GM12878 (cell line): ENCODE measurements at regions not wholly inside any gene's neighbourhood (a gene's known extent, or its start where the extent isn't known, plus 50 kb on each side); places are given as distances from the start of the nearest gene placed in this dataset.

Experiments
- ATAC-seq: fragments of 200-7000 bp; cut with Tn5 transposase; 3 replicates; pipeline ENCODE4 v1.9.1; 2020; ENCODE audit warnings: mild to moderate bottlenecking, moderate library complexity
- BruUV-seq: library from RNA; stranded (reverse); fragments of 400-500 nt; replicated peaks from 2 replicates; lab custom pipeline; 2021; lab: Mats Ljungman, UMichigan
- CTCF ChIA-PET: fragments of 300-600 bp; sonication (Branson Sonifier 250); formaldehyde crosslinking; extraction: SDS; loops from one replicate; lab custom pipeline; 2021; ENCODE audit warnings: inconsistent platforms; lab: Yijun Ruan, JAX
- POLR2A ChIA-PET: fragments of 350-600 bp; formaldehyde crosslinking; extraction: SDS; loops from one replicate; lab custom pipeline; 2021; ENCODE audit warnings: inconsistent platforms; lab: Charles Lee
- RAD21 ChIA-PET: fragments of 300-600 bp; sonication (Branson Sonifier 250); formaldehyde crosslinking; loops from one replicate; lab custom pipeline; 2023; ENCODE audit warnings: antibody characterized with exemption; ENCODE audit not compliant: unreplicated experiment; lab: Charles Lee
- SMC1A ChIA-PET: fragments of 300-600 bp; sonication (Branson Sonifier 250); formaldehyde crosslinking; loops from one replicate; lab custom pipeline; 2023; ENCODE audit not compliant: unreplicated experiment, uncharacterized antibody; lab: Charles Lee
- DNase-seq: peaks from one replicate; pipeline ENCODE4 v3.0.0-alpha.2; 2011; ENCODE audit warnings: low read depth, low spot score
- FAIRE-seq: peaks from 3 replicates; lab custom pipeline; 2011; peaks lifted over from hg19 to GRCh38; lab: Jason Lieb, UNC
- H2AFZ ChIP-seq: 2 replicates; pipeline ENCODE4 v1.6.0; 2011; ENCODE audit warnings: low read depth, low read length, control low read depth; ENCODE audit not compliant: control insufficient read depth
- H3K27ac ChIP-seq: 2 replicates; pipeline ENCODE4 v1.5.1; 2011; ENCODE audit warnings: control low read depth; ENCODE audit not compliant: control insufficient read depth, insufficient read depth
- H3K27me3 ChIP-seq, 2 experiments: replicated peaks in 1 of 2; 2 replicates each; pipeline versions ENCODE4 v1.6.0 to v1.6.1; 2011; ENCODE audit warnings: low read length in 1 of 2; ENCODE audit not compliant: control insufficient read depth in 2 of 2, insufficient read depth in 2 of 2
- H3K36me3 ChIP-seq, 2 experiments: 2 replicates each; pipeline ENCODE4 v1.5.1; 2011; ENCODE audit warnings: low read length in 1 of 2; ENCODE audit not compliant: control insufficient read depth in 2 of 2, insufficient read depth in 2 of 2
- H3K4me1 ChIP-seq: 2 replicates; pipeline ENCODE4 v1.6.1; 2011; ENCODE audit warnings: mild to moderate bottlenecking, low read length, moderate library complexity, mixed read lengths; ENCODE audit not compliant: control insufficient read depth, insufficient read depth
- H3K4me2 ChIP-seq: 2 replicates; pipeline ENCODE4 v1.6.0; 2011; ENCODE audit warnings: control low read depth; ENCODE audit not compliant: control insufficient read depth, insufficient read depth
- H3K4me3 ChIP-seq: fragments of 200-600 bp; sonication (generic); 2 replicates; pipeline ENCODE4 v1.5.1; 2016
- H3K79me2 ChIP-seq: 2 replicates; pipeline ENCODE4 v1.6.0; 2011; ENCODE audit warnings: low read length; ENCODE audit not compliant: control insufficient read depth, insufficient read depth
- H3K9ac ChIP-seq: 2 replicates; pipeline ENCODE4 v1.8.0; 2011; ENCODE audit warnings: low read length, control low read depth, mixed read lengths; ENCODE audit not compliant: control insufficient read depth, insufficient read depth
- H3K9me3 ChIP-seq: replicated peaks from 3 replicates; pipeline ENCODE4 v1.5.1; 2011; ENCODE audit warnings: mild to moderate bottlenecking, low read length; ENCODE audit not compliant: control insufficient read depth, insufficient read depth
- H4K20me1 ChIP-seq: 2 replicates; pipeline ENCODE4 v1.6.0; 2011; ENCODE audit not compliant: control insufficient read depth, insufficient read depth
- ATF7 ChIP-seq: fragments of 450-650 bp; IDR thresholded peaks from 2 replicates; pipeline ENCODE4 v1.6.1; 2016; ENCODE audit warnings: low read depth, mild to moderate bottlenecking
- EED ChIP-seq: sonication (generic); IDR thresholded peaks from 2 replicates; pipeline ENCODE4 v1.6.1; 2016; ENCODE audit warnings: antibody characterized with exemption, low read depth
- IKZF2 ChIP-seq, 2 experiments: fragments of 450-650 bp; IDR thresholded peaks; 2 replicates each; pipeline ENCODE4 v1.6.1; 2017; ENCODE audit warnings: mild to moderate bottlenecking in 2 of 2, moderate library complexity in 2 of 2
- MTA2 ChIP-seq: fragments of 450-650 bp; IDR thresholded peaks from 2 replicates; pipeline ENCODE4 v1.6.1; 2016; ENCODE audit warnings: low read depth, mild to moderate bottlenecking, moderate library complexity
- NFIC ChIP-seq: IDR thresholded peaks from 2 replicates; pipeline ENCODE4 v1.6.1; 2012; ENCODE audit warnings: low read depth, mild to moderate bottlenecking, inconsistent platforms, low read length, moderate library complexity
- RAD21 ChIP-seq: IDR thresholded peaks from 2 replicates; pipeline ENCODE4 v1.6.1; 2011; ENCODE audit warnings: mild to moderate bottlenecking, low read depth, low read length, moderate library complexity; ENCODE audit not compliant: insufficient read depth
- RBBP5 ChIP-seq: fragments of 200-600 bp; sonication (generic); conservative IDR thresholded peaks from 2 replicates; pipeline ENCODE4 v1.6.1; 2016
- RCOR1 ChIP-seq: conservative IDR thresholded peaks from 2 replicates; pipeline ENCODE4 v1.6.1; 2012; ENCODE audit warnings: low read depth, low read length, improper control_type of control experiment
- SREBF1 ChIP-seq: IDR thresholded peaks from 2 replicates; pipeline ENCODE4 v1.6.1; 2012; ENCODE audit warnings: mild to moderate bottlenecking, low read length
- ZNF274 ChIP-seq: IDR thresholded peaks from one replicate; pipeline ENCODE4 v1.8.0; 2011; ENCODE audit not compliant: insufficient read length, insufficient read depth
- WGBS: methylation state at CpG from one replicate; pipeline ENCODE4 v1.1.6; 2016; ENCODE audit warnings: low lambda C conversion rate; ENCODE audit not compliant: insufficient replicate concordance, insufficient coverage; ENCODE audit errors: missing lambda C conversion rate; 5-methylcytosine and 5-hydroxymethylcytosine counted together
- in situ Hi-C: fragments of 300-500 bp; cut with MboI; formaldehyde crosslinking; loops from 9 replicates; pipeline ENCODE4 v1.14.3; 2018; ENCODE audit warnings: mixed read lengths
- intact Hi-C: fragments of 100-400 bp; cut with micrococcal nuclease; formaldehyde crosslinking; loops from one replicate; pipeline ENCODE4 v1.14.2; 2022; ENCODE audit not compliant: unreplicated experiment
- TF ChIP-seq, protein P1 (sequence below): fragments of 450-650 bp; IDR thresholded peaks from 2 replicates; pipeline ENCODE4 v1.6.1; 2017; ENCODE audit warnings: low read depth, mild to moderate bottlenecking, moderate library complexity
- TF ChIP-seq, protein P2 (sequence below): fragments of 450-650 bp; IDR thresholded peaks from 2 replicates; pipeline ENCODE4 v1.6.1; 2016; ENCODE audit warnings: mild to moderate bottlenecking
- TF ChIP-seq, protein P3 (sequence below): fragments of 450-650 bp; conservative IDR thresholded peaks from 2 replicates; pipeline ENCODE4 v1.6.1; 2017; ENCODE audit warnings: mild to moderate bottlenecking, moderate library complexity
- TF ChIP-seq, protein P4 (sequence below): fragments of 450-650 bp; IDR thresholded peaks from 2 replicates; pipeline ENCODE4 v1.6.1; 2017; ENCODE audit warnings: mild to moderate bottlenecking, moderate library complexity

DNA sequence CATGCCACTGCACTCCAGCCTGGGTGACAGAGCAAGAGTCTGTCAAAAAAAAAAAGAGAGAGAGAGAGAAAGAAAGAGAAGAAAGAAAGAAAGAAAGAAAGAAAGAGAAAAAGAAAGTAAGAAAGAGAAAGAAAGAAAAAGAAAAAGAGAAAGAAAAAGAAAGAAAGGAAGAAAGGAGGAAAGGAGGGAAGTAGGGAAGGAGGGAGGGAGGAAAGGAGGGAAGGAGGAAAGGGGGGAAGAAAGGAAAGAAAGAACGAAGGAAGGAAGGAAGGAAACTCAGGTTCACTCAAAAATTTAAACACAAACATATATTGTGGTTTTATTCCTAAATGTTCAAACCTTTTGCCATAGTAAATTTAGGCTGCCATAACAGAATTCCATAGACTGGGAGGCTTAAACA, 453.0 kb downstream of the SLCO4C1 start:
- H3K79me2 ChIP-seq: no peaks in the 10 kb centered on the region
- RAD21 ChIA-PET: no interaction called here
- DNase-seq (no peak), FAIRE-seq (no peak), ATAC-seq (no peak)
- no peaks in the 10 kb centered on the region for H3K36me3 ChIP-seq
- H3K4me1 ChIP-seq: no peaks in the 10 kb centered on the region
- H3K4me2 ChIP-seq: no peak overlapping the region
- intact Hi-C loops: no loop called here
- H3K27me3 ChIP-seq: no peaks in the 10 kb centered on the region
- SMC1A ChIA-PET: no interaction called here
- 0% methylated on average over 1 of the region's 1 CpG for WGBS
- POLR2A ChIA-PET: no interaction called here
- no peaks in the 10 kb centered on the region for H4K20me1 ChIP-seq
- no peak overlapping the region for H3K27ac ChIP-seq
- CTCF ChIA-PET: no interaction called here
- BruUV-seq: no TSS peak
- H3K4me3 ChIP-seq: no peak overlapping the region
- TF ChIP-seq, protein P1, sequence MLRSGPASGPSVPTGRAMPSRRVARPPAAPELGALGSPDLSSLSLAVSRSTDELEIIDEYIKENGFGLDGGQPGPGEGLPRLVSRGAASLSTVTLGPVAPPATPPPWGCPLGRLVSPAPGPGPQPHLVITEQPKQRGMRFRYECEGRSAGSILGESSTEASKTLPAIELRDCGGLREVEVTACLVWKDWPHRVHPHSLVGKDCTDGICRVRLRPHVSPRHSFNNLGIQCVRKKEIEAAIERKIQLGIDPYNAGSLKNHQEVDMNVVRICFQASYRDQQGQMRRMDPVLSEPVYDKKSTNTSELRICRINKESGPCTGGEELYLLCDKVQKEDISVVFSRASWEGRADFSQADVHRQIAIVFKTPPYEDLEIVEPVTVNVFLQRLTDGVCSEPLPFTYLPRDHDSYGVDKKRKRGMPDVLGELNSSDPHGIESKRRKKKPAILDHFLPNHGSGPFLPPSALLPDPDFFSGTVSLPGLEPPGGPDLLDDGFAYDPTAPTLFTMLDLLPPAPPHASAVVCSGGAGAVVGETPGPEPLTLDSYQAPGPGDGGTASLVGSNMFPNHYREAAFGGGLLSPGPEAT: no peak
- TF ChIP-seq RCOR1 (no peak), SREBF1 (no peak), RBBP5 (no peak), EED (no peak), IKZF2 (IDR thresholded peaks at IDR 0.05) (no peak), ZNF274 (no peak), RAD21 (no peak), MTA2 (no peak), NFIC (no peak), ATF7 (no peak)
- TF ChIP-seq, protein P2, sequence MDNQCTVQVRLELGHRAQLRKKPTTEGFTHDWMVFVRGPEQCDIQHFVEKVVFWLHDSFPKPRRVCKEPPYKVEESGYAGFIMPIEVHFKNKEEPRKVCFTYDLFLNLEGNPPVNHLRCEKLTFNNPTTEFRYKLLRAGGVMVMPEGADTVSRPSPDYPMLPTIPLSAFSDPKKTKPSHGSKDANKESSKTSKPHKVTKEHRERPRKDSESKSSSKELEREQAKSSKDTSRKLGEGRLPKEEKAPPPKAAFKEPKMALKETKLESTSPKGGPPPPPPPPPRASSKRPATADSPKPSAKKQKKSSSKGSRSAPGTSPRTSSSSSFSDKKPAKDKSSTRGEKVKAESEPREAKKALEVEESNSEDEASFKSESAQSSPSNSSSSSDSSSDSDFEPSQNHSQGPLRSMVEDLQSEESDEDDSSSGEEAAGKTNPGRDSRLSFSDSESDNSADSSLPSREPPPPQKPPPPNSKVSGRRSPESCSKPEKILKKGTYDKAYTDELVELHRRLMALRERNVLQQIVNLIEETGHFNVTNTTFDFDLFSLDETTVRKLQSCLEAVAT: no peak
- TF ChIP-seq, protein P3, sequence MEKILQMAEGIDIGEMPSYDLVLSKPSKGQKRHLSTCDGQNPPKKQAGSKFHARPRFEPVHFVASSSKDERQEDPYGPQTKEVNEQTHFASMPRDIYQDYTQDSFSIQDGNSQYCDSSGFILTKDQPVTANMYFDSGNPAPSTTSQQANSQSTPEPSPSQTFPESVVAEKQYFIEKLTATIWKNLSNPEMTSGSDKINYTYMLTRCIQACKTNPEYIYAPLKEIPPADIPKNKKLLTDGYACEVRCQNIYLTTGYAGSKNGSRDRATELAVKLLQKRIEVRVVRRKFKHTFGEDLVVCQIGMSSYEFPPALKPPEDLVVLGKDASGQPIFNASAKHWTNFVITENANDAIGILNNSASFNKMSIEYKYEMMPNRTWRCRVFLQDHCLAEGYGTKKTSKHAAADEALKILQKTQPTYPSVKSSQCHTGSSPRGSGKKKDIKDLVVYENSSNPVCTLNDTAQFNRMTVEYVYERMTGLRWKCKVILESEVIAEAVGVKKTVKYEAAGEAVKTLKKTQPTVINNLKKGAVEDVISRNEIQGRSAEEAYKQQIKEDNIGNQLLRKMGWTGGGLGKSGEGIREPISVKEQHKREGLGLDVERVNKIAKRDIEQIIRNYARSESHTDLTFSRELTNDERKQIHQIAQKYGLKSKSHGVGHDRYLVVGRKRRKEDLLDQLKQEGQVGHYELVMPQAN: no peak
- TF ChIP-seq, protein P4, sequence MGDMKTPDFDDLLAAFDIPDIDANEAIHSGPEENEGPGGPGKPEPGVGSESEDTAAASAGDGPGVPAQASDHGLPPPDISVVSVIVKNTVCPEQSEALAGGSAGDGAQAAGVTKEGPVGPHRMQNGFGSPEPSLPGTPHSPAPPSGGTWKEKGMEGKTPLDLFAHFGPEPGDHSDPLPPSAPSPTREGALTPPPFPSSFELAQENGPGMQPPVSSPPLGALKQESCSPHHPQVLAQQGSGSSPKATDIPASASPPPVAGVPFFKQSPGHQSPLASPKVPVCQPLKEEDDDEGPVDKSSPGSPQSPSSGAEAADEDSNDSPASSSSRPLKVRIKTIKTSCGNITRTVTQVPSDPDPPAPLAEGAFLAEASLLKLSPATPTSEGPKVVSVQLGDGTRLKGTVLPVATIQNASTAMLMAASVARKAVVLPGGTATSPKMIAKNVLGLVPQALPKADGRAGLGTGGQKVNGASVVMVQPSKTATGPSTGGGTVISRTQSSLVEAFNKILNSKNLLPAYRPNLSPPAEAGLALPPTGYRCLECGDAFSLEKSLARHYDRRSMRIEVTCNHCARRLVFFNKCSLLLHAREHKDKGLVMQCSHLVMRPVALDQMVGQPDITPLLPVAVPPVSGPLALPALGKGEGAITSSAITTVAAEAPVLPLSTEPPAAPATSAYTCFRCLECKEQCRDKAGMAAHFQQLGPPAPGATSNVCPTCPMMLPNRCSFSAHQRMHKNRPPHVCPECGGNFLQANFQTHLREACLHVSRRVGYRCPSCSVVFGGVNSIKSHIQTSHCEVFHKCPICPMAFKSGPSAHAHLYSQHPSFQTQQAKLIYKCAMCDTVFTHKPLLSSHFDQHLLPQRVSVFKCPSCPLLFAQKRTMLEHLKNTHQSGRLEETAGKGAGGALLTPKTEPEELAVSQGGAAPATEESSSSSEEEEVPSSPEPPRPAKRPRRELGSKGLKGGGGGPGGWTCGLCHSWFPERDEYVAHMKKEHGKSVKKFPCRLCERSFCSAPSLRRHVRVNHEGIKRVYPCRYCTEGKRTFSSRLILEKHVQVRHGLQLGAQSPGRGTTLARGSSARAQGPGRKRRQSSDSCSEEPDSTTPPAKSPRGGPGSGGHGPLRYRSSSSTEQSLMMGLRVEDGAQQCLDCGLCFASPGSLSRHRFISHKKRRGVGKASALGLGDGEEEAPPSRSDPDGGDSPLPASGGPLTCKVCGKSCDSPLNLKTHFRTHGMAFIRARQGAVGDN: no peak
- H2AFZ ChIP-seq: no peak overlapping the region
- H3K9ac ChIP-seq: no peak overlapping the region
- H3K9me3 ChIP-seq: no peaks in the 10 kb centered on the region
- in situ Hi-C loops: no loop called here
